ENCODE measurements at regions not wholly inside any gene's neighbourhood (a gene's known extent, or its start where the extent isn't known, plus 50 kb on each side); places are given as distances from the start of the nearest gene placed in this dataset.

GRCh38 chr5:93359296-93359959, 221.6 kb downstream of the NR2F1-AS1 start:
- Mint-ChIP-seq H3K27ac (ENCODE audit: unreplicated experiment) (peak overlapping the region; percentile 82), H3K4me1 (ENCODE audit: low read depth) (peaks cover 41% of the 10 kb centered on the region), H3K4me3 (ENCODE audit: unreplicated experiment) (peak overlapping the region; percentile 51), H3K27me3 (ENCODE audit: low read depth) (no peaks in the 10 kb centered on the region), H3K9me3 (ENCODE audit: low read depth) (no peaks in the 10 kb centered on the region), H3K36me3 (ENCODE audit: low read depth) (no peaks in the 10 kb centered on the region)
- no peak for DNase-seq (ENCODE audit: low spot score)
- no peak for TF ChIP-seq CTCF (IDR thresholded peaks at IDR 0.05)

GRCh38 chr5:93358176-93358575, 222.8 kb downstream of the NR2F1-AS1 start:
- DNase-seq (ENCODE audit: low spot score): no peak
- no peak overlapping the region for H3K4me3 Mint-ChIP-seq (ENCODE audit: unreplicated experiment)
- H3K27me3 Mint-ChIP-seq (ENCODE audit: low read depth): no peaks in the 10 kb centered on the region
- peaks cover 2% of the 10 kb centered on the region for H3K36me3 Mint-ChIP-seq (ENCODE audit: low read depth)
- peak overlapping the region; percentile 38 for H3K27ac Mint-ChIP-seq (ENCODE audit: unreplicated experiment)
- no peaks in the 10 kb centered on the region for H3K9me3 Mint-ChIP-seq (ENCODE audit: low read depth)
- TF ChIP-seq CTCF (IDR thresholded peaks at IDR 0.05): no peak
- peaks cover 46% of the 10 kb centered on the region for H3K4me1 Mint-ChIP-seq (ENCODE audit: low read depth)

GRCh38 chr5:93357686-93358085, 223.3 kb downstream of the NR2F1-AS1 start:
- Mint-ChIP-seq H3K36me3 (ENCODE audit: low read depth) (peaks cover 2% of the 10 kb centered on the region), H3K4me3 (ENCODE audit: unreplicated experiment) (no peak overlapping the region), H3K27me3 (ENCODE audit: low read depth) (no peaks in the 10 kb centered on the region), H3K27ac (ENCODE audit: unreplicated experiment) (peak overlapping the region; percentile 38), H3K9me3 (ENCODE audit: low read depth) (no peaks in the 10 kb centered on the region), H3K4me1 (ENCODE audit: low read depth) (peaks cover 47% of the 10 kb centered on the region)
- TF ChIP-seq CTCF (IDR thresholded peaks at IDR 0.05): no peak
- no peak for DNase-seq (ENCODE audit: low spot score)

- TF ChIP-seq CTCF (IDR thresholded peaks at IDR 0.05): no peak
- H3K27ac Mint-ChIP-seq (ENCODE audit: unreplicated experiment): peak overlapping the region; percentile 80
- H3K36me3 Mint-ChIP-seq (ENCODE audit: low read depth): peaks cover 2% of the 10 kb centered on the region
- no peaks in the 10 kb centered on the region for H3K27me3 Mint-ChIP-seq (ENCODE audit: low read depth)
- peaks cover 54% of the 10 kb centered on the region for H3K4me1 Mint-ChIP-seq (ENCODE audit: low read depth)
- no peak overlapping the region for H3K4me3 Mint-ChIP-seq (ENCODE audit: unreplicated experiment)
- no peak for DNase-seq (ENCODE audit: low spot score)
- H3K9me3 Mint-ChIP-seq (ENCODE audit: low read depth): no peaks in the 10 kb centered on the region
These were observed 225.3 kb downstream of the NR2F1-AS1 start for GRCh38 chr5:93355691-93356090.

- Mint-ChIP-seq H3K27me3 (ENCODE audit: low read depth) (no peaks in the 10 kb centered on the region), H3K36me3 (ENCODE audit: low read depth) (peaks cover 2% of the 10 kb centered on the region), H3K4me3 (ENCODE audit: unreplicated experiment) (no peak overlapping the region), H3K27ac (ENCODE audit: unreplicated experiment) (no peak overlapping the region), H3K9me3 (ENCODE audit: low read depth) (no peaks in the 10 kb centered on the region), H3K4me1 (ENCODE audit: low read depth) (peaks cover 52% of the 10 kb centered on the region)
- no peak for DNase-seq (ENCODE audit: low spot score)
- no peak for TF ChIP-seq CTCF (IDR thresholded peaks at IDR 0.05)
These were observed 228.8 kb downstream of the NR2F1-AS1 start for GRCh38 chr5:93352186-93352585.
